ENCODE measurements at regions not wholly inside any gene's neighbourhood (a gene's known extent, or its start where the extent isn't known, plus 50 kb on each side); places are given as distances from the start of the nearest gene placed in this dataset.

- no peak for TF ChIP-seq CTCF (IDR thresholded peaks at IDR 0.05; ENCODE audit: low read depth, low read length)
- TF ChIP-seq MYC (IDR thresholded peaks at IDR 0.05; ENCODE audit: low read depth, low read length): no peak
- TF ChIP-seq POLR2A (IDR thresholded peaks at IDR 0.05; ENCODE audit: extremely low read depth, insufficient read length): no peak
- no peak for TF ChIP-seq MAX (IDR thresholded peaks at IDR 0.05; ENCODE audit: low read depth, low read length)
Measured at GRCh38 chr15:98312913-98313312, 335.4 kb upstream of the IGF1R start.

Measured in NB4 (cell line).